Immature natural killer cell (primary cell): ENCODE measurements at regions not wholly inside any gene's neighbourhood (a gene's known extent, or its start where the extent isn't known, plus 50 kb on each side); places are given as distances from the start of the nearest gene placed in this dataset.

Experiments
- DNase-seq, 3 donors: peaks; one replicate each; pipeline ENCODE4 v3.0.0; 2022; ENCODE audit warnings: mixed read lengths in 1 of 3
- H3K27ac Mint-ChIP-seq, 6 donors: one replicate each; pipeline ENCODE4 v1.8.0; 2020; ENCODE audit warnings: mixed read lengths in 6 of 6, mild to moderate bottlenecking in 5 of 6, inconsistent platforms in 4 of 6, moderate library complexity in 3 of 6
- H3K27me3 Mint-ChIP-seq, 3 donors: one replicate each; pipeline ENCODE4 v1.8.0; 2020 to 2021; ENCODE audit warnings: low read depth in 3 of 3, mild to moderate bottlenecking in 3 of 3, mixed read lengths in 3 of 3, moderate library complexity in 3 of 3, inconsistent platforms in 1 of 3
- H3K36me3 Mint-ChIP-seq, 3 donors: one replicate each; pipeline ENCODE4 v1.8.0; 2020; ENCODE audit warnings: mixed read lengths in 3 of 3, inconsistent platforms in 2 of 3, mild to moderate bottlenecking in 2 of 3
- H3K4me1 Mint-ChIP-seq, 2 donors: one replicate each; pipeline ENCODE4 v1.8.0; 2020; ENCODE audit warnings: inconsistent platforms in 2 of 2, mild to moderate bottlenecking in 2 of 2, mixed read lengths in 2 of 2, moderate library complexity in 1 of 2
- H3K4me3 Mint-ChIP-seq, 5 donors: one replicate each; pipeline ENCODE4 v1.8.0; 2020; ENCODE audit warnings: mild to moderate bottlenecking in 5 of 5, mixed read lengths in 5 of 5, inconsistent platforms in 3 of 5, moderate library complexity in 3 of 5
- H3K9me3 Mint-ChIP-seq, 6 donors: one replicate each; pipeline ENCODE4 v1.8.0; 2020; ENCODE audit warnings: mild to moderate bottlenecking in 6 of 6, mixed read lengths in 6 of 6, inconsistent platforms in 4 of 6, moderate library complexity in 3 of 6

- Mint-ChIP-seq H3K27me3 (peaks cover 3 to 6% (median 4%) of the 10 kb centered on the region in 3 donors), H3K4me1 (no peaks in the 10 kb centered on the region), H3K36me3 (peaks cover 0 to 3% (median 0%) of the 10 kb centered on the region in 3 donors), H3K27ac (no peak overlapping the region), H3K9me3 (no peaks in the 10 kb centered on the region), H3K4me3 (no peak overlapping the region)
- no peak for DNase-seq
These were observed 426.7 kb upstream of the DCN start for GRCh38 chr12:91609283-91609682.

- Mint-ChIP-seq H3K4me3 (no peak overlapping the region), H3K36me3 (peaks cover 0 to 3% (median 0%) of the 10 kb centered on the region in 3 donors), H3K9me3 (no peaks in the 10 kb centered on the region), H3K27ac (no peak overlapping the region), H3K4me1 (no peaks in the 10 kb centered on the region), H3K27me3 (peaks cover 3 to 6% (median 4%) of the 10 kb centered on the region in 3 donors)
- no peak for DNase-seq
These were observed 425.9 kb upstream of the DCN start for GRCh38 chr12:91608542-91608941.

- Mint-ChIP-seq H3K4me3 (no peak overlapping the region), H3K27me3 (peaks cover 2 to 6% (median 3%) of the 10 kb centered on the region in 3 donors), H3K36me3 (peaks cover 0 to 3% (median 0%) of the 10 kb centered on the region in 3 donors), H3K4me1 (no peaks in the 10 kb centered on the region), H3K27ac (no peak overlapping the region), H3K9me3 (no peaks in the 10 kb centered on the region)
- no peak for DNase-seq
These were observed 424.2 kb upstream of the DCN start for GRCh38 chr12:91606662-91607377.

GRCh38 chr12:91604897-91605296 is 422.3 kb upstream of the DCN start:
- Mint-ChIP-seq H3K27me3 (peaks cover 2 to 6% (median 5%) of the 10 kb centered on the region in 3 donors), H3K27ac (no peak overlapping the region), H3K9me3 (peaks cover 0 to 4% (median 0%) of the 10 kb centered on the region in 6 donors), H3K4me3 (no peak overlapping the region), H3K36me3 (peaks cover 0 to 4% (median 3%) of the 10 kb centered on the region in 3 donors), H3K4me1 (no peaks in the 10 kb centered on the region)
- no peak for DNase-seq

GRCh38 chr12:91603060-91603459 is 420.4 kb upstream of the DCN start:
- H3K4me1 Mint-ChIP-seq = no peaks in the 10 kb centered on the region
- H3K27me3 Mint-ChIP-seq = peaks cover 0 to 6% (median 5%) of the 10 kb centered on the region in 3 donors
- H3K27ac Mint-ChIP-seq = no peak overlapping the region
- H3K36me3 Mint-ChIP-seq = peaks cover 0 to 4% (median 3%) of the 10 kb centered on the region in 3 donors
- no peak overlapping the region for H3K4me3 Mint-ChIP-seq
- H3K9me3 Mint-ChIP-seq = peaks cover 0 to 4% (median 0%) of the 10 kb centered on the region in 6 donors
- DNase-seq = no peak

GRCh38 chr12:91601054-91601453 is 418.4 kb upstream of the DCN start:
- Mint-ChIP-seq H3K27ac (no peak overlapping the region), H3K9me3 (peaks cover 0 to 4% (median 0%) of the 10 kb centered on the region in 6 donors), H3K36me3 (peaks cover 0 to 4% (median under 1%) of the 10 kb centered on the region in 3 donors), H3K4me1 (no peaks in the 10 kb centered on the region), H3K4me3 (no peak overlapping the region), H3K27me3 (peaks cover 0 to 6% (median 5%) of the 10 kb centered on the region in 3 donors)
- DNase-seq = no peak

GRCh38 chr12:91594715-91595114 is 412.1 kb upstream of the DCN start:
- DNase-seq = no peak
- Mint-ChIP-seq H3K36me3 (no peaks in the 10 kb centered on the region), H3K4me1 (peaks cover 2 to 10% of the 10 kb centered on the region in 2 donors), H3K9me3 (peaks cover 0 to 4% (median 0%) of the 10 kb centered on the region in 6 donors), H3K4me3 (no peak overlapping the region), H3K27ac (peak overlapping the region in 1 of 6 donors; percentile 3), H3K27me3 (peaks cover 0 to 4% (median 2%) of the 10 kb centered on the region in 3 donors)

GRCh38 chr12:91591639-91591987 is 409.0 kb upstream of the DCN start:
- Mint-ChIP-seq H3K36me3 (no peaks in the 10 kb centered on the region), H3K9me3 (no peaks in the 10 kb centered on the region), H3K4me1 (peaks cover 2 to 10% of the 10 kb centered on the region in 2 donors), H3K27me3 (peaks cover 2 to 7% (median 5%) of the 10 kb centered on the region in 3 donors), H3K27ac (no peak overlapping the region), H3K4me3 (no peak overlapping the region)
- DNase-seq = no peak

- H3K27ac Mint-ChIP-seq = no peak overlapping the region
- peaks cover 2 to 10% of the 10 kb centered on the region in 2 donors for H3K4me1 Mint-ChIP-seq
- no peak overlapping the region for H3K4me3 Mint-ChIP-seq
- no peak for DNase-seq
- H3K9me3 Mint-ChIP-seq = no peaks in the 10 kb centered on the region
- no peaks in the 10 kb centered on the region for H3K36me3 Mint-ChIP-seq
- H3K27me3 Mint-ChIP-seq = peaks cover 2 to 7% (median 5%) of the 10 kb centered on the region in 3 donors
These were observed 408.5 kb upstream of the DCN start for GRCh38 chr12:91590966-91591638.

- no peaks in the 10 kb centered on the region for H3K4me1 Mint-ChIP-seq
- no peak overlapping the region for H3K27ac Mint-ChIP-seq
- no peak overlapping the region for H3K4me3 Mint-ChIP-seq
- H3K36me3 Mint-ChIP-seq = no peaks in the 10 kb centered on the region
- no peak for DNase-seq
- H3K27me3 Mint-ChIP-seq = peaks cover 4 to 7% (median 5%) of the 10 kb centered on the region in 3 donors
- no peaks in the 10 kb centered on the region for H3K9me3 Mint-ChIP-seq
These were observed 406.3 kb upstream of the DCN start for GRCh38 chr12:91588874-91589454.

GRCh38 chr12:91586015-91586414 is 403.4 kb upstream of the DCN start:
- no peaks in the 10 kb centered on the region for H3K4me1 Mint-ChIP-seq
- no peaks in the 10 kb centered on the region for H3K36me3 Mint-ChIP-seq
- DNase-seq = no peak
- no peak overlapping the region for H3K27ac Mint-ChIP-seq
- no peak overlapping the region for H3K4me3 Mint-ChIP-seq
- H3K27me3 Mint-ChIP-seq = peaks cover 5 to 7% (median 5%) of the 10 kb centered on the region in 3 donors
- no peaks in the 10 kb centered on the region for H3K9me3 Mint-ChIP-seq

GRCh38 chr12:91582811-91583210 is 400.2 kb upstream of the DCN start:
- DNase-seq = no peak
- Mint-ChIP-seq H3K4me1 (peaks cover 4% of the 10 kb centered on the region in 2 donors), H3K27me3 (peaks cover 0 to 8% (median 2%) of the 10 kb centered on the region in 3 donors), H3K36me3 (no peaks in the 10 kb centered on the region), H3K27ac (no peak overlapping the region), H3K4me3 (no peak overlapping the region), H3K9me3 (no peaks in the 10 kb centered on the region)

GRCh38 chr12:91579516-91580263 is 397.1 kb upstream of the DCN start:
- peaks cover 0 to 9% (median 0%) of the 10 kb centered on the region in 3 donors for H3K27me3 Mint-ChIP-seq
- H3K36me3 Mint-ChIP-seq = no peaks in the 10 kb centered on the region
- DNase-seq = no peak
- H3K9me3 Mint-ChIP-seq = no peaks in the 10 kb centered on the region
- peak overlapping the region in 1 of 6 donors; percentile 25 for H3K27ac Mint-ChIP-seq
- peaks cover 7% of the 10 kb centered on the region in 2 donors for H3K4me1 Mint-ChIP-seq
- no peak overlapping the region for H3K4me3 Mint-ChIP-seq
